ENCODE measurements at regions not wholly inside any gene's neighbourhood (a gene's known extent, or its start where the extent isn't known, plus 50 kb on each side); places are given as distances from the start of the nearest gene placed in this dataset.

- Histone ChIP-seq H3K36me3 (ENCODE audit: control insufficient read depth, insufficient read depth, low read length) (no peaks in the 10 kb centered on the region), H3K9me3 (ENCODE audit: control insufficient read depth, insufficient read depth, low read depth, low read length) (no peaks in the 10 kb centered on the region), H3K4me1 (ENCODE audit: control insufficient read depth, insufficient read depth, low read length) (no peaks in the 10 kb centered on the region), H3K27ac (ENCODE audit: low read length) (no peak overlapping the region), H3K4me3 (ENCODE audit: low read depth in 2 of 2, low read length in 2 of 2) (no peak overlapping the region), H3K27me3 (ENCODE audit: control insufficient read depth, insufficient read depth, low read length) (peaks cover 5% of the 10 kb centered on the region; the same call in 1 of the 2 replicates)
- CTCF ChIA-PET: no interaction called here
- in situ Hi-C loops (cut with HindIII; ENCODE audit: low pct_unique_long_range_greater_than_20kb, low sequenced_read_pairs) (no loop called here), intact Hi-C loops (cut with micrococcal nuclease; ENCODE audit: unreplicated experiment) (no loop called here)
- no TSS peak for BruUV-seq (replicated peaks)
- ATAC-seq: no peak
- DNase-seq (ENCODE audit: low read depth, low spot score): no peak
- POLR2A ChIA-PET: no interaction called here
- no peak for TF ChIP-seq CTCF (IDR thresholded peaks at IDR 0.05)
- no peak for TF ChIP-seq REST (IDR thresholded peaks at IDR 0.05; ENCODE audit: insufficient read depth in 1 of 2, low read depth in 2 of 2, low read length in 1 of 2)
- no peak for TF ChIP-seq TCF7L2 (IDR thresholded peaks at IDR 0.05; ENCODE audit: low read depth, low read length)
- no peak for TF ChIP-seq POLR2AphosphoS5 (IDR thresholded peaks at IDR 0.05; ENCODE audit: low read depth, low read length)
- TF ChIP-seq SIN3A (IDR thresholded peaks at IDR 0.05; ENCODE audit: borderline replicate concordance, insufficient read depth, low read depth, low read length): no peak
Measured at GRCh38 chr10:130721971-130722370, 585.8 kb downstream of the GLRX3 start.

GRCh38 chr10:130723704-130724103 is 587.5 kb downstream of the GLRX3 start:
- no peak for ATAC-seq
- ChIA-PET POLR2A (no interaction called here), CTCF (no interaction called here)
- no peak overlapping the region for H3K4me3 ChIP-seq (ENCODE audit: low read depth in 2 of 2, low read length in 2 of 2)
- intact Hi-C loops (cut with micrococcal nuclease; ENCODE audit: unreplicated experiment) (no loop called here), in situ Hi-C loops (cut with HindIII; ENCODE audit: low pct_unique_long_range_greater_than_20kb, low sequenced_read_pairs) (no loop called here)
- H3K4me1 ChIP-seq (ENCODE audit: control insufficient read depth, insufficient read depth, low read length): no peaks in the 10 kb centered on the region
- H3K27me3 ChIP-seq (ENCODE audit: control insufficient read depth, insufficient read depth, low read length): peaks cover 5% of the 10 kb centered on the region; the same call in 1 of the 2 replicates
- no peak overlapping the region for H3K27ac ChIP-seq (ENCODE audit: low read length)
- H3K9me3 ChIP-seq (ENCODE audit: control insufficient read depth, insufficient read depth, low read depth, low read length): no peaks in the 10 kb centered on the region
- H3K36me3 ChIP-seq (ENCODE audit: control insufficient read depth, insufficient read depth, low read length): no peaks in the 10 kb centered on the region
- no TSS peak for BruUV-seq (replicated peaks)
- no peak for TF ChIP-seq REST (IDR thresholded peaks at IDR 0.05; ENCODE audit: insufficient read depth in 1 of 2, low read depth in 2 of 2, low read length in 1 of 2)
- no peak for TF ChIP-seq SIN3A (IDR thresholded peaks at IDR 0.05; ENCODE audit: borderline replicate concordance, insufficient read depth, low read depth, low read length)
- no peak for TF ChIP-seq POLR2AphosphoS5 (IDR thresholded peaks at IDR 0.05; ENCODE audit: low read depth, low read length)
- no peak for TF ChIP-seq CTCF (IDR thresholded peaks at IDR 0.05)
- no peak for TF ChIP-seq TCF7L2 (IDR thresholded peaks at IDR 0.05; ENCODE audit: low read depth, low read length)
- no peak for DNase-seq (ENCODE audit: low read depth, low spot score)
